GM12878 (cell line): ENCODE measurements at regions not wholly inside any gene's neighbourhood (a gene's known extent, or its start where the extent isn't known, plus 50 kb on each side); places are given as distances from the start of the nearest gene placed in this dataset.

Experiments used
- ATAC-seq: fragments of 200-7000 bp; cut with Tn5 transposase; 3 replicates; pipeline ENCODE4 v1.9.1; 2020; ENCODE audit warnings: mild to moderate bottlenecking, moderate library complexity
- BruUV-seq: library from RNA; stranded (reverse); fragments of 400-500 nt; replicated peaks from 2 replicates; lab custom pipeline; 2021; lab: Mats Ljungman, UMichigan
- CTCF ChIA-PET: fragments of 300-600 bp; sonication (Branson Sonifier 250); formaldehyde crosslinking; extraction: SDS; loops from one replicate; lab custom pipeline; 2021; ENCODE audit warnings: inconsistent platforms; lab: Yijun Ruan, JAX
- POLR2A ChIA-PET: fragments of 350-600 bp; formaldehyde crosslinking; extraction: SDS; loops from one replicate; lab custom pipeline; 2021; ENCODE audit warnings: inconsistent platforms; lab: Charles Lee
- RAD21 ChIA-PET: fragments of 300-600 bp; sonication (Branson Sonifier 250); formaldehyde crosslinking; loops from one replicate; lab custom pipeline; 2023; ENCODE audit warnings: antibody characterized with exemption; ENCODE audit not compliant: unreplicated experiment; lab: Charles Lee
- SMC1A ChIA-PET: fragments of 300-600 bp; sonication (Branson Sonifier 250); formaldehyde crosslinking; loops from one replicate; lab custom pipeline; 2023; ENCODE audit not compliant: unreplicated experiment, uncharacterized antibody; lab: Charles Lee
- DNase-seq: peaks from one replicate; pipeline ENCODE4 v3.0.0-alpha.2; 2011; ENCODE audit warnings: low read depth, low spot score
- FAIRE-seq: peaks from 3 replicates; lab custom pipeline; 2011; peaks lifted over from hg19 to GRCh38; lab: Jason Lieb, UNC
- H2AFZ ChIP-seq: 2 replicates; pipeline ENCODE4 v1.6.0; 2011; ENCODE audit warnings: low read depth, low read length, control low read depth; ENCODE audit not compliant: control insufficient read depth
- H3K27ac ChIP-seq: 2 replicates; pipeline ENCODE4 v1.5.1; 2011; ENCODE audit warnings: control low read depth; ENCODE audit not compliant: control insufficient read depth, insufficient read depth
- H3K27me3 ChIP-seq, 2 experiments: replicated peaks in 1 of 2; 2 replicates each; pipeline versions ENCODE4 v1.6.0 to v1.6.1; 2011; ENCODE audit warnings: low read length in 1 of 2; ENCODE audit not compliant: control insufficient read depth in 2 of 2, insufficient read depth in 2 of 2
- H3K36me3 ChIP-seq, 2 experiments: 2 replicates each; pipeline ENCODE4 v1.5.1; 2011; ENCODE audit warnings: low read length in 1 of 2; ENCODE audit not compliant: control insufficient read depth in 2 of 2, insufficient read depth in 2 of 2
- H3K4me1 ChIP-seq: 2 replicates; pipeline ENCODE4 v1.6.1; 2011; ENCODE audit warnings: mild to moderate bottlenecking, low read length, moderate library complexity, mixed read lengths; ENCODE audit not compliant: control insufficient read depth, insufficient read depth
- H3K4me2 ChIP-seq: 2 replicates; pipeline ENCODE4 v1.6.0; 2011; ENCODE audit warnings: control low read depth; ENCODE audit not compliant: control insufficient read depth, insufficient read depth
- H3K4me3 ChIP-seq: fragments of 200-600 bp; sonication (generic); 2 replicates; pipeline ENCODE4 v1.5.1; 2016
- H3K79me2 ChIP-seq: 2 replicates; pipeline ENCODE4 v1.6.0; 2011; ENCODE audit warnings: low read length; ENCODE audit not compliant: control insufficient read depth, insufficient read depth
- H3K9ac ChIP-seq: 2 replicates; pipeline ENCODE4 v1.8.0; 2011; ENCODE audit warnings: low read length, control low read depth, mixed read lengths; ENCODE audit not compliant: control insufficient read depth, insufficient read depth
- H3K9me3 ChIP-seq: replicated peaks from 3 replicates; pipeline ENCODE4 v1.5.1; 2011; ENCODE audit warnings: mild to moderate bottlenecking, low read length; ENCODE audit not compliant: control insufficient read depth, insufficient read depth
- H4K20me1 ChIP-seq: 2 replicates; pipeline ENCODE4 v1.6.0; 2011; ENCODE audit not compliant: control insufficient read depth, insufficient read depth
- ATF3 ChIP-seq: IDR thresholded peaks from 2 replicates; pipeline ENCODE4 v1.6.1; 2011; ENCODE audit warnings: low read depth, mild to moderate bottlenecking, low read length, moderate library complexity, borderline replicate concordance; ENCODE audit errors: extremely low read depth
- BCLAF1 ChIP-seq: fragments of 450-650 bp; IDR thresholded peaks from 2 replicates; pipeline ENCODE4 v1.6.1; 2017; ENCODE audit warnings: antibody characterized with exemption, mild to moderate bottlenecking, moderate library complexity
- CBFB ChIP-seq: IDR thresholded peaks from 2 replicates; pipeline ENCODE4 v1.6.1; 2016; ENCODE audit warnings: antibody characterized with exemption, low read depth
- ELK1 ChIP-seq: IDR thresholded peaks from 2 replicates; pipeline ENCODE4 v1.6.1; 2012; ENCODE audit warnings: low read depth, low read length, improper control_type of control experiment
- FOXK2 ChIP-seq: fragments of 450-650 bp; IDR thresholded peaks from 2 replicates; pipeline ENCODE4 v1.6.1; 2017; ENCODE audit warnings: mild to moderate bottlenecking, moderate library complexity
- FOXM1 ChIP-seq: IDR thresholded peaks from 2 replicates; pipeline ENCODE4 v1.6.1; 2012; ENCODE audit warnings: low read depth, mild to moderate bottlenecking, inconsistent platforms, low read length, moderate library complexity
- KDM1A ChIP-seq: fragments of 200-600 bp; sonication (generic); IDR thresholded peaks from 2 replicates; pipeline ENCODE4 v1.6.1; 2016; ENCODE audit warnings: borderline replicate concordance
- LARP7 ChIP-seq: fragments of 450-650 bp; IDR thresholded peaks from 2 replicates; pipeline ENCODE4 v1.6.1; 2017; ENCODE audit warnings: mild to moderate bottlenecking
- MYC ChIP-seq: IDR thresholded peaks from 2 replicates; pipeline ENCODE4 v1.6.1; 2011; ENCODE audit warnings: mild to moderate bottlenecking, low read length, moderate library complexity, inconsistent platforms; ENCODE audit not compliant: insufficient read depth, insufficient replicate concordance, insufficient read length, severe bottlenecking
- POLR2AphosphoS2 ChIP-seq: IDR thresholded peaks from 2 replicates; pipeline ENCODE4 v1.6.1; 2011; ENCODE audit warnings: low read depth, mild to moderate bottlenecking, low read length, improper control_type of control experiment, moderate library complexity
- RAD51 ChIP-seq: fragments of 450-650 bp; IDR thresholded peaks from 2 replicates; pipeline ENCODE4 v1.6.1; 2016; ENCODE audit warnings: moderate library complexity, mild to moderate bottlenecking, inconsistent platforms
- RB1 ChIP-seq: fragments of 450-650 bp; formaldehyde crosslinking; IDR thresholded peaks from 2 replicates; pipeline ENCODE4 v1.6.1; 2017; ENCODE audit warnings: mild to moderate bottlenecking, borderline replicate concordance
- RBBP5 ChIP-seq: fragments of 200-600 bp; sonication (generic); conservative IDR thresholded peaks from 2 replicates; pipeline ENCODE4 v1.6.1; 2016
- RELA ChIP-seq: fragments of 450-650 bp; IDR thresholded peaks from 2 replicates; pipeline ENCODE4 v1.8.0; 2014; ENCODE audit warnings: borderline replicate concordance; ENCODE audit not compliant: partially characterized antibody
- REST ChIP-seq: IDR thresholded peaks from 2 replicates; pipeline ENCODE4 v1.6.1; 2012; ENCODE audit warnings: mild to moderate bottlenecking, low read depth, low read length
- SPI1 ChIP-seq: IDR thresholded peaks from 2 replicates; pipeline ENCODE4 v1.6.1; 2011; ENCODE audit warnings: low read depth, mild to moderate bottlenecking, low read length, moderate library complexity, borderline replicate concordance; ENCODE audit not compliant: insufficient read depth
- TCF3 ChIP-seq: IDR thresholded peaks from 2 replicates; pipeline ENCODE4 v1.6.1; 2012; ENCODE audit warnings: low read depth, mild to moderate bottlenecking, low read length, borderline replicate concordance; ENCODE audit not compliant: insufficient read depth
- ZBED1 ChIP-seq: IDR thresholded peaks from 2 replicates; pipeline ENCODE4 v1.6.1; 2016; ENCODE audit warnings: borderline replicate concordance
- ZSCAN29 ChIP-seq: fragments of 450-650 bp; IDR thresholded peaks from 2 replicates; pipeline ENCODE4 v1.6.1; 2017; ENCODE audit warnings: mild to moderate bottlenecking, moderate library complexity
- WGBS: methylation state at CpG from one replicate; pipeline ENCODE4 v1.1.6; 2016; ENCODE audit warnings: low lambda C conversion rate; ENCODE audit not compliant: insufficient replicate concordance, insufficient coverage; ENCODE audit errors: missing lambda C conversion rate; 5-methylcytosine and 5-hydroxymethylcytosine counted together
- in situ Hi-C: fragments of 300-500 bp; cut with MboI; formaldehyde crosslinking; loops from 9 replicates; pipeline ENCODE4 v1.14.3; 2018; ENCODE audit warnings: mixed read lengths
- intact Hi-C: fragments of 100-400 bp; cut with micrococcal nuclease; formaldehyde crosslinking; loops from one replicate; pipeline ENCODE4 v1.14.2; 2022; ENCODE audit not compliant: unreplicated experiment

- DNase-seq (no peak), FAIRE-seq (no peak), ATAC-seq (no peak)
- ChIA-PET CTCF (no interaction called here), SMC1A (no interaction called here), POLR2A (interaction anchor here (0.6 kb wide), 1 partner anchor 34 kb away, joined by 5 read pairs; no protein-coding TSS in a partner anchor), RAD21 (no interaction called here)
- no peak overlapping the region for H2AFZ ChIP-seq
- intact Hi-C loops (no loop called here), in situ Hi-C loops (no loop called here)
- H4K20me1 ChIP-seq: no peaks in the 10 kb centered on the region
- no peaks in the 10 kb centered on the region for H3K9me3 ChIP-seq
- H3K79me2 ChIP-seq: no peaks in the 10 kb centered on the region
- no peak overlapping the region for H3K27ac ChIP-seq
- H3K27me3 ChIP-seq: no peaks in the 10 kb centered on the region
- no peaks in the 10 kb centered on the region for H3K4me1 ChIP-seq
- H3K36me3 ChIP-seq: no peaks in the 10 kb centered on the region
- H3K9ac ChIP-seq: no peak overlapping the region
- no peak overlapping the region for H3K4me3 ChIP-seq
- BruUV-seq: no TSS peak
- 56% methylated on average over 3 of the region's 3 CpGs for WGBS
- TF ChIP-seq RELA (no peak), ZSCAN29 (no peak), RB1 (no peak), REST (no peak), LARP7 (no peak), ATF3 (no peak), KDM1A (no peak), FOXM1 (no peak), POLR2AphosphoS2 (no peak), ZBED1 (no peak), BCLAF1 (no peak), SPI1 (no peak), RAD51 (no peak), ELK1 (no peak), MYC (no peak), CBFB (no peak), FOXK2 (no peak), TCF3 (no peak), RBBP5 (no peak)
- no peak overlapping the region for H3K4me2 ChIP-seq
Measured at GRCh38 chr4:100960232-100960631, 387.1 kb downstream of the PPP3CA start.
